PC-9 (cell line): ENCODE measurements at regions not wholly inside any gene's neighbourhood (a gene's known extent, or its start where the extent isn't known, plus 50 kb on each side); places are given as distances from the start of the nearest gene placed in this dataset.

Source experiments
- BruUV-seq: library from RNA; stranded (reverse); fragments of 400-500 nt; replicated peaks from 2 replicates; lab custom pipeline; 2021; lab: Mats Ljungman, UMichigan
- CTCF ChIA-PET: fragments of 300-600 bp; sonication (Branson Sonifier 250); formaldehyde crosslinking; loops from one replicate; lab custom pipeline; 2022; ENCODE audit warnings: antibody characterized with exemption; lab: Charles Lee
- POLR2A ChIA-PET: fragments of 300-600 bp; sonication (Branson Sonifier 250); formaldehyde crosslinking; loops from one replicate; lab custom pipeline; 2022; ENCODE audit warnings: antibody characterized with exemption; ENCODE audit not compliant: unreplicated experiment; lab: Charles Lee
- DNase-seq, 2 experiments: peaks; one replicate each; pipeline versions ENCODE4 v3.0.0 to v3.0.0-alpha.2; 2015 to 2022; ENCODE audit warnings: mixed read lengths in 1 of 2
- H2AFZ ChIP-seq: fragments of 200-600 bp; sonication (generic); 2 replicates; pipeline ENCODE4 v1.8.1; 2017; ENCODE audit warnings: antibody characterized with exemption
- H3F3A ChIP-seq: fragments of 200-600 bp; sonication (generic); 2 replicates; pipeline ENCODE4 v1.8.1; 2017; ENCODE audit warnings: antibody characterized with exemption, mild to moderate bottlenecking, low read depth; ENCODE audit not compliant: insufficient read depth
- H3K27ac ChIP-seq: fragments of 200-600 bp; sonication (generic); 2 replicates; pipeline ENCODE4 v1.6.1; 2016; ENCODE audit warnings: mixed run types
- H3K27me3 ChIP-seq: fragments of 200-600 bp; sonication (generic); 2 replicates; pipeline ENCODE4 v1.6.1; 2016; ENCODE audit warnings: low read depth, mixed run types; ENCODE audit not compliant: insufficient read depth
- H3K36me3 ChIP-seq: fragments of 200-600 bp; sonication (generic); 2 replicates; pipeline ENCODE4 v1.6.1; 2016; ENCODE audit warnings: low read depth, mixed run types
- H3K4me1 ChIP-seq: fragments of 200-600 bp; sonication (generic); replicated peaks from 2 replicates; pipeline ENCODE4 v1.6.1; 2016; ENCODE audit warnings: mixed run types; ENCODE audit not compliant: insufficient read depth
- H3K4me2 ChIP-seq: fragments of 200-600 bp; sonication (generic); 2 replicates; pipeline ENCODE4 v1.6.1; 2017; ENCODE audit warnings: mixed run types
- H3K4me3 ChIP-seq: fragments of 200-600 bp; sonication (generic); 2 replicates; pipeline ENCODE4 v1.6.1; 2016; ENCODE audit warnings: mixed run types
- H3K79me2 ChIP-seq: fragments of 200-600 bp; sonication (generic); 2 replicates; pipeline ENCODE4 v1.6.1; 2017; ENCODE audit warnings: low read depth, mixed run types
- H3K9me2 ChIP-seq: fragments of 200-600 bp; sonication (generic); 2 replicates; pipeline ENCODE4 v1.8.1; 2017; ENCODE audit warnings: mild to moderate bottlenecking; ENCODE audit not compliant: insufficient read depth
- H3K9me3 ChIP-seq: fragments of 200-600 bp; sonication (generic); 2 replicates; pipeline ENCODE4 v1.8.1; 2016; ENCODE audit warnings: low read depth; ENCODE audit not compliant: insufficient read depth
- H4K20me1 ChIP-seq: fragments of 200-600 bp; sonication (generic); 2 replicates; pipeline ENCODE4 v1.8.1; 2017; ENCODE audit not compliant: insufficient read depth
- EZH2 ChIP-seq: fragments of 200-600 bp; sonication (generic); IDR thresholded peaks from 2 replicates; pipeline ENCODE4 v1.8.0; 2017; ENCODE audit warnings: antibody characterized with exemption, low read depth
- intact Hi-C: fragments of 100-400 bp; cut with micrococcal nuclease; formaldehyde crosslinking; loops from one replicate; pipeline ENCODE4 v1.10.0; 2022; ENCODE audit not compliant: unreplicated experiment
- TF ChIP-seq, protein P1 (sequence below): fragments of 200-600 bp; sonication (generic); conservative IDR thresholded peaks from 2 replicates; pipeline ENCODE4 v1.6.1; 2017; ENCODE audit warnings: mixed run types, antibody characterized with exemption, mild to moderate bottlenecking, moderate library complexity

DNA sequence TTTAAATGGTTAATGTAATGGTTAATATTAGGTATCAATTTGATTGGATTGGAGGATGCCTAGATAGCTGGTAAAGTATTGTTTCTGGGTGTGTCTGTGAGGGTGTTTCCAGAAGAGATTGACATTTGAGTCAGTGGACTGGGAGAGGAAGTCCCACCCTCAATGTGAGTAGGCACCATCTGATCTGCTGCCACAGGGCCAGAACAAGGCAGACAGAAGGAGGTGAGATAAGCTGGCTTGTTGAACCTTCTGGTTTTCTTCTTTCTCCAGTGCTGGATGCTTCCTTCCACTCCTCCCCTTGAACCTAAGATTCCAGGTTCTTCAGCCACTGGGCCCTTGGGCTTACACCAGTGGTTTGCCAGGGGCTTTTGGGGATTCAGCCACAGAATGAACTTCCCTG lies 756.5 kb upstream of the LRFN5 start:
- no peaks in the 10 kb centered on the region for H3K79me2 ChIP-seq
- CTCF ChIA-PET, result no interaction called here
- H4K20me1 ChIP-seq, result no peaks in the 10 kb centered on the region
- BruUV-seq, result no TSS peak
- H3K27me3 ChIP-seq, result no peaks in the 10 kb centered on the region
- no peak overlapping the region for H3K27ac ChIP-seq
- no peaks in the 10 kb centered on the region for H3F3A ChIP-seq
- no peaks in the 10 kb centered on the region for H3K36me3 ChIP-seq
- intact Hi-C loops, result no loop called here
- no peak overlapping the region for H2AFZ ChIP-seq
- H3K4me3 ChIP-seq, result no peak overlapping the region
- H3K4me1 ChIP-seq, result no peaks in the 10 kb centered on the region
- no peak for DNase-seq
- TF ChIP-seq, protein P1, sequence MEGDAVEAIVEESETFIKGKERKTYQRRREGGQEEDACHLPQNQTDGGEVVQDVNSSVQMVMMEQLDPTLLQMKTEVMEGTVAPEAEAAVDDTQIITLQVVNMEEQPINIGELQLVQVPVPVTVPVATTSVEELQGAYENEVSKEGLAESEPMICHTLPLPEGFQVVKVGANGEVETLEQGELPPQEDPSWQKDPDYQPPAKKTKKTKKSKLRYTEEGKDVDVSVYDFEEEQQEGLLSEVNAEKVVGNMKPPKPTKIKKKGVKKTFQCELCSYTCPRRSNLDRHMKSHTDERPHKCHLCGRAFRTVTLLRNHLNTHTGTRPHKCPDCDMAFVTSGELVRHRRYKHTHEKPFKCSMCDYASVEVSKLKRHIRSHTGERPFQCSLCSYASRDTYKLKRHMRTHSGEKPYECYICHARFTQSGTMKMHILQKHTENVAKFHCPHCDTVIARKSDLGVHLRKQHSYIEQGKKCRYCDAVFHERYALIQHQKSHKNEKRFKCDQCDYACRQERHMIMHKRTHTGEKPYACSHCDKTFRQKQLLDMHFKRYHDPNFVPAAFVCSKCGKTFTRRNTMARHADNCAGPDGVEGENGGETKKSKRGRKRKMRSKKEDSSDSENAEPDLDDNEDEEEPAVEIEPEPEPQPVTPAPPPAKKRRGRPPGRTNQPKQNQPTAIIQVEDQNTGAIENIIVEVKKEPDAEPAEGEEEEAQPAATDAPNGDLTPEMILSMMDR, result no peak
- no peak for TF ChIP-seq EZH2
- no peaks in the 10 kb centered on the region for H3K9me3 ChIP-seq
- no peak overlapping the region for H3K4me2 ChIP-seq
- no peaks in the 10 kb centered on the region for H3K9me2 ChIP-seq
- POLR2A ChIA-PET, result no interaction called here

- Histone ChIP-seq H3K4me3 (no peak overlapping the region), H3F3A (no peaks in the 10 kb centered on the region), H3K36me3 (no peaks in the 10 kb centered on the region), H3K4me2 (no peak overlapping the region), H2AFZ (no peak overlapping the region), H3K4me1 (no peaks in the 10 kb centered on the region), H3K79me2 (no peaks in the 10 kb centered on the region), H3K9me3 (no peaks in the 10 kb centered on the region), H3K27ac (no peak overlapping the region), H3K27me3 (no peaks in the 10 kb centered on the region), H4K20me1 (no peaks in the 10 kb centered on the region), H3K9me2 (no peaks in the 10 kb centered on the region)
- DNase-seq, result no peak
- BruUV-seq, result no TSS peak
- no peak for TF ChIP-seq EZH2
- TF ChIP-seq, protein P1, result no peak
- ChIA-PET POLR2A (no interaction called here), CTCF (no interaction called here)
- intact Hi-C loops, result no loop called here
Observed at GRCh38 chr14:40847480-40847879, 759.2 kb upstream of the LRFN5 start.

DNA sequence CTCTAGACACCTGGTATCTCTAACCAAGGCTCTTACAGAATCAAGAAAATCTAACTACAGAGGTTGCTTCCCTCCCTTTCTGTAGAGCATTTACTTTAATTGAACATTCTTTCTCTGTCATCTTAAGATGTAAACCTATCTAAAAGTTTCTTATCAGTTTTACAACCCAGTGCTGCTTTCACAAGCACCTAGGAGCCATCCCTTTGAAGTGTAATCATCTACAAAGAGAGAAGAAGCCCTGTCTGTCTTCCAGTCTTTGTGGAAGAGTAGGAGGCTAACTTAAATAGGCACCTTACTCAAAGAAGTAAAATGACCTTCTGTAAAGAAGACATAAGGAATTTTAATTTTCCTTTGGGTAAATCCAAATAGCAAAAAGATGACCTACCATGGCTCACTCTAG lies 763.9 kb upstream of the LRFN5 start:
- no TSS peak for BruUV-seq
- POLR2A ChIA-PET, result no interaction called here
- Histone ChIP-seq H4K20me1 (no peaks in the 10 kb centered on the region), H3K79me2 (no peaks in the 10 kb centered on the region), H2AFZ (no peak overlapping the region), H3K4me2 (no peak overlapping the region), H3K4me1 (no peaks in the 10 kb centered on the region), H3K4me3 (no peak overlapping the region), H3K9me3 (no peaks in the 10 kb centered on the region), H3F3A (no peaks in the 10 kb centered on the region), H3K27ac (no peak overlapping the region), H3K9me2 (no peaks in the 10 kb centered on the region), H3K27me3 (no peaks in the 10 kb centered on the region), H3K36me3 (no peaks in the 10 kb centered on the region)
- DNase-seq, result no peak
- intact Hi-C loops, result no loop called here
- TF ChIP-seq, protein P1, result no peak
- TF ChIP-seq EZH2, result no peak
- CTCF ChIA-PET, result no interaction called here
